ENCODE measurements at regions not wholly inside any gene's neighbourhood (a gene's known extent, or its start where the extent isn't known, plus 50 kb on each side); places are given as distances from the start of the nearest gene placed in this dataset.

DNA sequence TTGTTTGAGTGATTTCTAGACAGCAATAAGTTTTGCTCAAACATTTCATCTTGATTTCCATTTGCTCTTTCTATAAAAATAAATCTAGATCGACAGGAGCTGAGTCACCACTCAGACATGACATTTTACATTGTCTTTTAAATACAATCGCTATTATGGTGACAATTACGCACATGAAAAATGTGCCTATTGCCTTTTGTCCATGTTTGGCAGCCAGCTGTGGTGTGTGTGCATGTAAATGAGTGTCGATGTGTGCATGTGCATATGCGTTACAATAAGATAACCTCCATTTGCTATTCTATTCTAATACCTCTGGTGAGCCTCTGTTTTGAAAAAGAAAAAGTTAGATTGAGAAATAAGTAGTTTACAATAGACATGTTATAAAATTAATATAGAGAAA, 89.7 kb upstream of the GRM7 start:
- TF ChIP-seq, protein P1, sequence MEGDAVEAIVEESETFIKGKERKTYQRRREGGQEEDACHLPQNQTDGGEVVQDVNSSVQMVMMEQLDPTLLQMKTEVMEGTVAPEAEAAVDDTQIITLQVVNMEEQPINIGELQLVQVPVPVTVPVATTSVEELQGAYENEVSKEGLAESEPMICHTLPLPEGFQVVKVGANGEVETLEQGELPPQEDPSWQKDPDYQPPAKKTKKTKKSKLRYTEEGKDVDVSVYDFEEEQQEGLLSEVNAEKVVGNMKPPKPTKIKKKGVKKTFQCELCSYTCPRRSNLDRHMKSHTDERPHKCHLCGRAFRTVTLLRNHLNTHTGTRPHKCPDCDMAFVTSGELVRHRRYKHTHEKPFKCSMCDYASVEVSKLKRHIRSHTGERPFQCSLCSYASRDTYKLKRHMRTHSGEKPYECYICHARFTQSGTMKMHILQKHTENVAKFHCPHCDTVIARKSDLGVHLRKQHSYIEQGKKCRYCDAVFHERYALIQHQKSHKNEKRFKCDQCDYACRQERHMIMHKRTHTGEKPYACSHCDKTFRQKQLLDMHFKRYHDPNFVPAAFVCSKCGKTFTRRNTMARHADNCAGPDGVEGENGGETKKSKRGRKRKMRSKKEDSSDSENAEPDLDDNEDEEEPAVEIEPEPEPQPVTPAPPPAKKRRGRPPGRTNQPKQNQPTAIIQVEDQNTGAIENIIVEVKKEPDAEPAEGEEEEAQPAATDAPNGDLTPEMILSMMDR (IDR thresholded peaks at IDR 0.05) = no peak
- no peak for TF ChIP-seq POLR2A (IDR thresholded peaks at IDR 0.05; ENCODE audit: low read depth)
